ENCODE measurements at regions not wholly inside any gene's neighbourhood (a gene's known extent, or its start where the extent isn't known, plus 50 kb on each side); places are given as distances from the start of the nearest gene placed in this dataset.

GRCh38 chr2:219902891-219903552 lies 275.6 kb downstream of the SLC4A3 start:
- Histone ChIP-seq H3K27me3 (no peaks in the 10 kb centered on the region), H3K36me3 (no peaks in the 10 kb centered on the region), H3K27ac (no peak overlapping the region), H3K4me1 (no peaks in the 10 kb centered on the region), H3K4me3 (replicated peaks in 1 of 3) (no peak overlapping the region), H3K9me3 (no peaks in the 10 kb centered on the region)
- no peak for DNase-seq
- TF ChIP-seq POLR2A (IDR thresholded peaks at IDR 0.05) (no peak), CTCF (IDR thresholded peaks at IDR 0.05) (no peak)
- WGBS, 2 donors = 60 to 68% methylated on average over 10 of the region's 10 CpGs
- intact Hi-C loops (cut with DNase I) = no loop called here

- 95 to 100% methylated on average over 2 of the region's 2 CpGs for WGBS, 2 donors
- Histone ChIP-seq H3K36me3 (no peaks in the 10 kb centered on the region), H3K4me3 (replicated peaks in 1 of 3) (no peak overlapping the region), H3K27me3 (no peaks in the 10 kb centered on the region), H3K27ac (no peak overlapping the region), H3K9me3 (no peaks in the 10 kb centered on the region), H3K4me1 (no peaks in the 10 kb centered on the region)
- intact Hi-C loops (cut with DNase I) = no loop called here
- no peak for DNase-seq
- TF ChIP-seq POLR2A (IDR thresholded peaks at IDR 0.05) = no peak
- TF ChIP-seq CTCF (IDR thresholded peaks at IDR 0.05) = no peak
These were observed 278.2 kb downstream of the SLC4A3 start for GRCh38 chr2:219905640-219906039.

- no peaks in the 10 kb centered on the region for H3K4me1 ChIP-seq
- no peak overlapping the region for H3K27ac ChIP-seq
- intact Hi-C loops (cut with DNase I) = no loop called here
- no peaks in the 10 kb centered on the region for H3K27me3 ChIP-seq
- no peak overlapping the region for H3K4me3 ChIP-seq (replicated peaks in 1 of 3)
- TF ChIP-seq POLR2A (IDR thresholded peaks at IDR 0.05) = no peak
- no peak for TF ChIP-seq CTCF (IDR thresholded peaks at IDR 0.05)
- no peaks in the 10 kb centered on the region for H3K36me3 ChIP-seq
- WGBS, 2 donors = 57 to 61% methylated on average over 7 of the region's 7 CpGs
- DNase-seq = no peak
- no peaks in the 10 kb centered on the region for H3K9me3 ChIP-seq
These were observed 278.9 kb downstream of the SLC4A3 start for GRCh38 chr2:219906114-219907010.

GRCh38 chr2:219907011-219907365 lies 279.6 kb downstream of the SLC4A3 start:
- intact Hi-C loops (cut with DNase I) = no loop called here
- WGBS, 2 donors = 50 to 63% methylated on average over 4 of the region's 4 CpGs

More at GRCh38 chr2:219907011-219907365, 279.6 kb downstream of the SLC4A3 start:
- no peak overlapping the region for H3K4me3 ChIP-seq (replicated peaks in 1 of 3)
- TF ChIP-seq CTCF (IDR thresholded peaks at IDR 0.05) (no peak), POLR2A (IDR thresholded peaks at IDR 0.05) (no peak)
- H3K36me3 ChIP-seq = no peaks in the 10 kb centered on the region
- H3K4me1 ChIP-seq = no peaks in the 10 kb centered on the region
- no peak overlapping the region for H3K27ac ChIP-seq
- H3K9me3 ChIP-seq = no peaks in the 10 kb centered on the region
- no peaks in the 10 kb centered on the region for H3K27me3 ChIP-seq
- DNase-seq = no peak

Data from thyroid gland (tissue), 4 donors.